GM06990 (cell line): ENCODE measurements at regions not wholly inside any gene's neighbourhood (a gene's known extent, or its start where the extent isn't known, plus 50 kb on each side); places are given as distances from the start of the nearest gene placed in this dataset.

ENCODE experiments used
- DNase-seq: peaks from one replicate; pipeline ENCODE4 v3.0.0-alpha.2; 2011; ENCODE audit not compliant: insufficient read length; ENCODE audit errors: extremely low read depth
- H3K27me3 ChIP-seq: replicated peaks from 2 replicates; pipeline ENCODE4 v1.6.0; 2011; ENCODE audit warnings: low read length; ENCODE audit not compliant: control insufficient read depth, insufficient read depth
- H3K36me3 ChIP-seq: 2 replicates; pipeline ENCODE4 v1.5.1; 2011; ENCODE audit warnings: low read length; ENCODE audit not compliant: control insufficient read depth, insufficient read depth
- H3K4me3 ChIP-seq: replicated peaks from 2 replicates; pipeline ENCODE4 v1.5.1; 2011; ENCODE audit warnings: low read depth, mild to moderate bottlenecking, control low read depth, low read length
- TF ChIP-seq, protein P1 (sequence below): IDR thresholded peaks from 2 replicates; pipeline ENCODE4 v1.5.1; 2011; ENCODE audit warnings: low read length, control low read depth, mild to moderate bottlenecking, inconsistent platforms; ENCODE audit not compliant: insufficient read depth, poor library complexity, severe bottlenecking

GRCh38 chr1:157367091-157367739 is 185.1 kb downstream of the FCRL5 start:
- Histone ChIP-seq H3K27me3 (no peaks in the 10 kb centered on the region), H3K36me3 (no peaks in the 10 kb centered on the region), H3K4me3 (no peak overlapping the region)
- DNase-seq = no peak
- TF ChIP-seq, protein P1, sequence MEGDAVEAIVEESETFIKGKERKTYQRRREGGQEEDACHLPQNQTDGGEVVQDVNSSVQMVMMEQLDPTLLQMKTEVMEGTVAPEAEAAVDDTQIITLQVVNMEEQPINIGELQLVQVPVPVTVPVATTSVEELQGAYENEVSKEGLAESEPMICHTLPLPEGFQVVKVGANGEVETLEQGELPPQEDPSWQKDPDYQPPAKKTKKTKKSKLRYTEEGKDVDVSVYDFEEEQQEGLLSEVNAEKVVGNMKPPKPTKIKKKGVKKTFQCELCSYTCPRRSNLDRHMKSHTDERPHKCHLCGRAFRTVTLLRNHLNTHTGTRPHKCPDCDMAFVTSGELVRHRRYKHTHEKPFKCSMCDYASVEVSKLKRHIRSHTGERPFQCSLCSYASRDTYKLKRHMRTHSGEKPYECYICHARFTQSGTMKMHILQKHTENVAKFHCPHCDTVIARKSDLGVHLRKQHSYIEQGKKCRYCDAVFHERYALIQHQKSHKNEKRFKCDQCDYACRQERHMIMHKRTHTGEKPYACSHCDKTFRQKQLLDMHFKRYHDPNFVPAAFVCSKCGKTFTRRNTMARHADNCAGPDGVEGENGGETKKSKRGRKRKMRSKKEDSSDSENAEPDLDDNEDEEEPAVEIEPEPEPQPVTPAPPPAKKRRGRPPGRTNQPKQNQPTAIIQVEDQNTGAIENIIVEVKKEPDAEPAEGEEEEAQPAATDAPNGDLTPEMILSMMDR = no peak

DNA sequence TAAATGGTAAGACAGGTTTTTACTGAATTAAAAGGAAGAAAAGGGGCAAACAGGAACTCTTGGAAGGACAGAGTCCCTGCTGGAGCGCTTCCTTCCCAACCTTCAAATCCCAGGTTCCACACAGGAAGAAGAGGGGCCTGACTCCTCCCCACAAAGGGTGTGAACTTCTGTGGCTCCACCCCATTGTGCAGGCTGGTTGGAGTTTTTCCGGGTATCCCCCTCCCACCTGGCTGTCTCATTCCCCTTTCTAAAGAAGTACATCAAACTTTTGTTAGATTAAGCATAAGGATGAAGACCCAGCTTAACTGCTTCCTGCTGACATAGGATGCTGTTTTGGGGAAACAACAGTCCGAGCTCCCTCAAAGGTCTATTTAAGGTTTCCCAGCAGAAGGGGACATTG is 187.7 kb downstream of the FCRL5 start:
- TF ChIP-seq, protein P1 = no peak
- no peak for DNase-seq
- no peaks in the 10 kb centered on the region for H3K27me3 ChIP-seq
- no peak overlapping the region for H3K4me3 ChIP-seq
- no peaks in the 10 kb centered on the region for H3K36me3 ChIP-seq

- DNase-seq = peak; percentile 46
- Histone ChIP-seq H3K4me3 (no peak overlapping the region), H3K27me3 (no peaks in the 10 kb centered on the region), H3K36me3 (no peaks in the 10 kb centered on the region)
- TF ChIP-seq, protein P1 = peak; percentile 84
Measured at GRCh38 chr1:157363660-157364140, 188.6 kb downstream of the FCRL5 start.

DNA sequence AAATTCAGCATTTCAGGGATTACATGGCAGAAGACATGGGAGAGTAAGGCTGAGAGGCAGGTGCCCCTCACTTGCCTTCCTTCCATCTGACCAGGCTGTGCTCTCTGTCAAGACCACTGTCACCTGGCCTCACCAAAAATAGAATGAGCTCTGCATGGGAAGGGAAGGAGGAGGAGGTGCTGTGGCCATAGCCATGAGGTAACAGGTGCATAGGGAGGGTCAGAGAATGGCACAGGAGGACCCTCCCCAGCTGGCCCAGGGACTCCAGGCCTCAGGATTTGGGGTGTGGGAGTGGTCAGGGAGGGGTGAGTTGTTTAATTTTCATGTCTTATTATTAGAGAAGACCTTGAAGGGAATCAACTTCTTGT is 192.3 kb downstream of the FCRL5 start:
- Histone ChIP-seq H3K27me3 (no peaks in the 10 kb centered on the region), H3K36me3 (no peaks in the 10 kb centered on the region), H3K4me3 (no peak overlapping the region)
- TF ChIP-seq, protein P1 = no peak
- DNase-seq = no peak

DNA sequence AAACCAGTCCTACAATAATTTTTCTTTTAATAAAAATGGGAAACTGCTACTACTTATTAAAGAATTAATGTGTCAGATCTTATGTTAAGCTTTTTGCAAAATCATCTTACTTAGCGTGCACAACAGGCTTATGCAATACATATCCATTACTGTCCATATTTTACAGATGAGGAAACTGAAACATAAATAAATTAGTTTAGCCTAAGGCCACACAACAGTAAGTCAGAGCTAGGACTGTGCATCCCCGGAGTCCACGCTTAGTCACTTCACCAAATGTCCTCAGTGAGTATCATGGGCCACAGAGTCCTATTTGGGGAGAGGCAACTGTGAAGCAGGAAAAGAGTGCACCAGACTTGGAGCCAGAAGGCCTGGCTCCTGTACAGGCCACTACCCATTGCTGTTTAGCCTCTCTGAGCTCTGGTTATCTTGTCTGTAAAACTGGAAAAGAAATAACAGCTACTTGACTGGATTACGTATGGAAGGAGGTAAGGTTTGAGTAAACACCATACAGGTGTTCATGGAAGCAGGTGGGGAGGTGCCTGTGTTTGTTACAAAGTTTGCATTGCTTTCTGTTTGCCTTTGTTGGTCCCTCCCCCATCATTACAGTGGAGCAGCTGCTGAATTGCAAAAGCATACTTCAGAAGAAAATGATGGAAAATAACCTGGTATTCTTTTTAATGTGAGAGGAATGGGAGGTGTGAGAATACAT is 192.8 kb downstream of the FCRL5 start:
- no peak overlapping the region for H3K4me3 ChIP-seq
- no peaks in the 10 kb centered on the region for H3K36me3 ChIP-seq
- TF ChIP-seq, protein P1 = no peak
- no peaks in the 10 kb centered on the region for H3K27me3 ChIP-seq
- no peak for DNase-seq
